HepG2 (cell line): ENCODE measurements at regions not wholly inside any gene's neighbourhood (a gene's known extent, or its start where the extent isn't known, plus 50 kb on each side); places are given as distances from the start of the nearest gene placed in this dataset.

Experiments
- CTCF ChIP-seq: sonication (generic); formaldehyde crosslinking; IDR thresholded peaks from 2 replicates; pipeline ENCODE4 v1.5.0; 2020; ENCODE audit warnings: mild to moderate bottlenecking, missing genetic modification reagents, moderate library complexity
- EZH2 ChIP-seq: conservative IDR thresholded peaks from 2 replicates; pipeline ENCODE4 v1.6.1; 2012; ENCODE audit warnings: mild to moderate bottlenecking, low read depth, low read length, moderate library complexity
- HMG20A ChIP-seq: IDR thresholded peaks from 2 replicates; pipeline ENCODE4 v1.6.1; 2016; ENCODE audit warnings: borderline replicate concordance
- KDM1A ChIP-seq: IDR thresholded peaks from 2 replicates; pipeline ENCODE4 v1.6.1; 2016; ENCODE audit warnings: missing compliant biosample characterization
- U2AF2 ChIP-seq: fragments of 200-400 bp; formaldehyde crosslinking; IDR thresholded peaks from 2 replicates; pipeline ENCODE4 v1.6.1; 2017; ENCODE audit warnings: low read depth, mild to moderate bottlenecking, low read length
- ZBTB43 ChIP-seq: sonication (generic); formaldehyde crosslinking; conservative IDR thresholded peaks from 2 replicates; pipeline ENCODE4 v1.4.0; 2020; ENCODE audit warnings: missing genetic modification reagents

GRCh38 chr13:83633746-83634145 is 248.5 kb downstream of the SLITRK1 start:
- no peak for TF ChIP-seq U2AF2
- no peak for TF ChIP-seq CTCF (CRISPR knock-in tag)
- no peak for TF ChIP-seq EZH2
- no peak for TF ChIP-seq HMG20A (CRISPR knock-in tag)
- TF ChIP-seq ZBTB43 (CRISPR knock-in tag), result no peak
- TF ChIP-seq KDM1A (CRISPR knock-in tag), result no peak
